ENCODE measurements at regions not wholly inside any gene's neighbourhood (a gene's known extent, or its start where the extent isn't known, plus 50 kb on each side); places are given as distances from the start of the nearest gene placed in this dataset.
"Not testable (repeated sequence)": the region's sequence is repeated elsewhere in the genome, so short reads cannot be mapped to it uniquely, and the experiment has no call there.

- DNase-seq: no peak
These were observed 568.3 kb downstream of the TMEM121 start for GRCh38 chr14:106094654-106095189.

DNA sequence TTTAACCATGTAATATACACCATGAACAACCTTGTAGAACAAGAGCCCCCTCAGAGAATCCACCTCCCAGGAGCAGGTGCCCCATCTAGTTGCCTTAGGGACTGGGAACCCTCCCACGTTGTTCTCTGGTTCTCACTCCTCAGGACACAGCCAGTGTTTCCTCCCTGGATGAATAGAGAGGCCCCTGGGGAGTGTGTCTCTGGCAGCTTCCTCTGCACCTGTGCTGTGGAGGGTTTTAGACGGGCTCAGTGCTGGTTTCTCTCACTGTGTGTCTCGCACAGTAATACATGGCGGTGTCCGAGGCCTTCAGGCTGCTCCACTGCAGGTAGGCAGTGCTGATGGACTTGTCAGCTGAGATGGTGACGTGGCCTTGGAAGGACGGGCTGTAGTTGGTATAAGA is 581.3 kb downstream of the TMEM121 start:
- DNase-seq: no peak

DNA sequence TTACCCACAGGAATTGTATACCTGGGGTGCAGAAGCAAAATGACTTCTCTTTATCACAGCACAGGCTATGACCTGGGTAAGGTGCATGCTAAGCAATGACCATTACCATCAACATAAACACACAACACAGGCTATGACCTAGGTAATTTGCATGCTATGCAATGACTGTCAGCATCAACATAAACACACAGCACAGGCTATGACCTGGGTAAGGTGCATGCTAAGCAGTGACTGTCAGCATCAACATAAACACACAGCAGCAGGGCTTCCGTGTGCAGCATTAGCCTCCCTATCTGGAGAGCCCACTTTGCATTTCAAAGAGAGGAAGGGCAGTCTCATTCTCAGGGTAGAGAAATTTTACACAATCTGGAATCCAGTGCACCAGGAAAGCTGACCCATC is 583.0 kb downstream of the TMEM121 start:
- DNase-seq: no peak

- no peak for DNase-seq
These were observed 589.0 kb downstream of the TMEM121 start for GRCh38 chr14:106115401-106115800.

DNA sequence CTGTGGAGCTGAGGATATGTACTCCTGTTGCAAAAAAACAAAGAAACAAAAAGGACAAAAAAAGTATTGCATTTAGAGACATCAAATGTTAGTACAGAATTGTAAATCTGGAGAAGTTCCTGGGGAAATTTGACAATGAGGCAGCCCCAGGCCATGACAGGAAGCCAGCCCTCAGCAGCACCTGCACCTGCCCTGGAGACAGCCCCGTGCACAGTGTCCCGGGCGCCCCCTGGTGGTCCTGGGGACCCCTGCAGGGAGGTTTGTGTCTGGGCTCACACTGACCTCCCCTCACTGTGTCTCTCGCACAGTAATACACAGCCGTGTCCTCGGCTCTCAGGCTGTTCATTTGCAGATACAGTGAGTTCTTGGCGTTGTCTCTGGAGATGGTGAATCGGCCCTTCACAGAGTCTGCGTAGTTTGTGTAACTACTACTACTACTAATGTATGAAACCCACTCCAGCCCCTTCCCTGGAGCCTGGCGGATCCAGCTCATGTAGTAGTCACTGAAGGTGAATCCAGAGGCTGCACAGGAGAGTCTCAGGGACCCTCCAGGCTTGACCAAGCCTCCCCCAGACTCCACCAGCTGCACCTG is 590.1 kb downstream of the TMEM121 start:
- not testable (repeated sequence) for DNase-seq

- no peak for DNase-seq
These were observed 593.7 kb downstream of the TMEM121 start for GRCh38 chr14:106120101-106120500.

GRCh38 chr14:106129274-106129673 is 602.9 kb downstream of the TMEM121 start:
- DNase-seq: no peak

- not testable (repeated sequence) for DNase-seq
These were observed 603.7 kb downstream of the TMEM121 start for GRCh38 chr14:106129904-106130661.

- DNase-seq: not testable (repeated sequence)
These were observed 606.7 kb downstream of the TMEM121 start for GRCh38 chr14:106133126-106133525.

DNA sequence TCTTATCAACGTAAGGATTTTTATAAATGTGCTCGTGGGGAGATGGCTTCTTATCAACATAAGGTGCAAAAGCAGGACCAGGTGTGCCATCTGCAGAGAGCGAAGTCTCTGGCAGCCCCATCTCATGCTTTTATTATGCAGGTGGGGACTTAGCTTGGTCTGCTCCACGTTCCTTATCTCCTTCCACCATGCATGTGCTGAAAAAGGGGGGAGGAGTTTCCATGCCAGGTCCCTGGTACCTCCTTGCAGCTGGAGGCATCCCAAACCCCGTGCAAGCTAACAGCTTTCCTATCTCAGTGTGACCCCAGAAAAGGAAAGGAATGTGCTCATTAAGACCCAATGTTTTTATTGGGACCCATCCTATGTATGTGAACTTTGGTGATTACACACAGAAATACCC is 608.5 kb downstream of the TMEM121 start:
- DNase-seq: no peak

DNA sequence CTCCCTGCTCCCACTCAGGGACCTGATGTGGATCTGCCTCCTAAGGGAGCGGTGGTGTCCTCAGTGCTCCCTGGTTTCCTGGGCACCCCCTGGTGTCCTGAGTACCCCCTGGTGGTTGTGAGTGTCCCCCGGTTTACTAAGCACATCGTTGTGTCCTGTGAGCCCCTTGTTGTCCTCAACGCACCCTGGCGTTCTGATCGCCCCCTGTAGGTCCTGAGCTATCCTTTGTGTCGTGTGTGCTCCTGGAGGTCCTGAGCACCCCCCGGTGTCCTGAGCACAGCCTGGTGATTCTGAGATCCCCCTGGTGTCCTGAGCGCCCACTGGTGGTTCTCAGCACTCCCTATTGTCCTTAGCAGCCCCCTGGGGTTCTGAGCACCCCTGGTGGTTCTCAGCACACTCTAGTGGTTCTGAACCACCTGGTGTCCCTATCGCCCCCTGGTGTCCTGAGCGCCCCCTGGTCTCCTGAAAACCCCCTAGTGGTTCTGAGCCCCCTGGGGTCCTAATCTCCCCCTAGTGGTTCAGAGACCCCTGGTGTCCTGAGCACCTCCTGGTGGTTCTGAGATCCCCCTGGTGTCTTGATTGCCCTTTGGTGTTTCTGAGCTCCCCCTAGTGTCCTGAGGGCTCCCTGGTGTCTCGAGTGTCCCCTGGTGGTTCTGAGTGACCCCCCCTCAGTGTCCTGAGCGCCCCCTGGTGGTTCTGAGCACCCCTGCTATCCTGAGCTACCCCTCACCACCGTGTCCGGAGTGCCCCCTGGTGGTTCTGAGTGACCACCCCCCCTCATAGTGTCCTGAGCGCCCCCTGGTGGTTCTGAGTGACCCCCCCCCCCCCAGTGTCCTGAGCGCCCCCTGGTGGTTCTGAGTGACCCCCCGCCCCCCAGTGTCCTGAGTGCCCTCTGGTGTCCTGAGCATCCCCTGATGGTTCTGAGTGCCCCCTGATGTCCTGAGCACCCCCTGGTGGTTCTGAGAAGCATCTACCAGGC is 615.1 kb downstream of the TMEM121 start:
- no peak for DNase-seq

DNA sequence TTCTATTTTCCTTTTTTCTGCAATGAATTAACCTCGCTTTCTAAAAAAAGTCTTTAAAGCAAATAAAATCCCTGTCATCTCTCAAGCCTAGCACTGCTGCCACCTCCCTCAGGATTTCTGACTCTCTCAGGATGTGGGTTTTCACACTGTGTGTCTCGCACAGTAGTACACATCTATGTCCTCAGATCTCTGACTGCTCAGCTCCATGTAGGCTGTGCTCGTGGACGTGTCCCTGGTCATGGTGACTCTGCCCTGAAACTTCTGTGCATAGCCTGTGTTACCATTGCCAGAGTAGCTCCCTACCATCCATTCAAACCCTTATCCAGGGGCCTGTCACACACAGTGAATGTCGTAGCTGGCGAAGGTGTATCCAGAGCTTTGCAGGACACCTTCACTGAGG is 619.3 kb downstream of the TMEM121 start:
- not testable (repeated sequence) for DNase-seq

GRCh38 chr14:106153362-106153955 is 627.1 kb downstream of the TMEM121 start:
- DNase-seq: peak in 38 of 56 donors; percentile 0 to 84 (median 14)

DNA sequence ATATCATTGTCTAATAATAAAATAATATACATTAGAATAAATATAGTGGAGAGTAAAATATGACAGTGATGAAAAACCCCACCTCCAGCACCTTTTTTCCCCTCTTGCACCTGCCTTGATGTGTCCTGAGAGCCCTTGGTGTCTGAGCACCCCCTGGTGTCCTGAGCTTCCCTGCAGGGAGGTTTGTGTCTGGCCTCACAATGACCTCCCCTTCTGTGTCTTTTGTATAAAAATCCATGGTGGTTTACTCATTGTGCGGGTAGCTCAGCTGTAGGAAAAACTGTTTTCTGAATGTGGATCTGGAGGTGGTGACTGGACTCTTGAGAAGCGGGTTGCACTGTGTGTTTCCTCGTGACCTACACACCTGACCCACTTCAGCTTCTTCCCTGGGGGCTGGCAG is 636.9 kb downstream of the TMEM121 start:
- DNase-seq: no peak

GRCh38 chr14:106163812-106164211 is 637.4 kb downstream of the TMEM121 start:
- not testable (repeated sequence) for DNase-seq

DNA sequence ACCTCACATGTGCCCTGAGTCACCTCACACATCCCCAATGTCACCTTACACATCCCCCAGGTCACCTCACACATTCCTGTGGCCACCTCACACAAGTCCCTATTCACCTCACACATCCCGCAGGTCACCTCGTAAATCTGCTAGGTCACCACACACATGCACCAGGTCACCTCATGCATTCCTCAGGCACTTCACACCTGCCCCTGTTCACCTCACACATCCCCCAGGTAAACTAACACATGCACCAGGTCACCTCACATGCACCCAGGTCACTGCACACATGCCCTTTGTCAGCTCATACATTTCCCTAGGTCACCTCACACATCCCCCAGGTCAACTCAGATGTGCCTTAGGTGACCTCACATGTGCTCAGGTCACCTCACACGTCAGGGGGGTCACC is 639.8 kb downstream of the TMEM121 start:
- DNase-seq: no peak

- no peak for DNase-seq
These were observed 640.3 kb downstream of the TMEM121 start for GRCh38 chr14:106166650-106167204.

DNA sequence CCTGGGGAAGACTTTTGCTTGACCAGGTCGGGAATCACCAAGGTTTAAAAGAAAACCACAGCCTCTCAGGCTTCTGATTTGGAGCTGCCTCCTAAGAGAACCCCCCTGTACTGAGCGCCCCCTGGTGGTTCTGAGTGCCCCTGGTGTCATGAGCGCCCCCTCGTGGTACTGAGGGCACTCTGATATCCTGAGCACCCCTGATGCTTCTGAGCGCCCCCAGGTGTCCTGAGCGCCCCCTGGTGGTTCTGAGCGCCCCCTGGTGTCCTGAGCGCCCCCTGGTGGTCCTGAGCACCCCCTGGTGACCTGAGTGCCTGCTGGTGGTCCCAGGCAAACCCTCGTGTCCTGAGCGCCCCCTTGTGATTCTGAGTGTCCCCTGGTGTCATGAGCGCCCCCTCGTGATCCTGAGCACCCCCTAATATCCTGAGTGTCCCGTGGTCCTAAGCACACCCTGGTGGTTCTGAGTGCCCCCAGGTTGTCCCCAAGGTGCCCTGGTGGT is 643.8 kb downstream of the TMEM121 start:
- DNase-seq: not testable (repeated sequence)

GRCh38 chr14:106174206-106174605 is 647.8 kb downstream of the TMEM121 start:
- DNase-seq: no peak
